ENCODE measurements at regions not wholly inside any gene's neighbourhood (a gene's known extent, or its start where the extent isn't known, plus 50 kb on each side); places are given as distances from the start of the nearest gene placed in this dataset.

DNA sequence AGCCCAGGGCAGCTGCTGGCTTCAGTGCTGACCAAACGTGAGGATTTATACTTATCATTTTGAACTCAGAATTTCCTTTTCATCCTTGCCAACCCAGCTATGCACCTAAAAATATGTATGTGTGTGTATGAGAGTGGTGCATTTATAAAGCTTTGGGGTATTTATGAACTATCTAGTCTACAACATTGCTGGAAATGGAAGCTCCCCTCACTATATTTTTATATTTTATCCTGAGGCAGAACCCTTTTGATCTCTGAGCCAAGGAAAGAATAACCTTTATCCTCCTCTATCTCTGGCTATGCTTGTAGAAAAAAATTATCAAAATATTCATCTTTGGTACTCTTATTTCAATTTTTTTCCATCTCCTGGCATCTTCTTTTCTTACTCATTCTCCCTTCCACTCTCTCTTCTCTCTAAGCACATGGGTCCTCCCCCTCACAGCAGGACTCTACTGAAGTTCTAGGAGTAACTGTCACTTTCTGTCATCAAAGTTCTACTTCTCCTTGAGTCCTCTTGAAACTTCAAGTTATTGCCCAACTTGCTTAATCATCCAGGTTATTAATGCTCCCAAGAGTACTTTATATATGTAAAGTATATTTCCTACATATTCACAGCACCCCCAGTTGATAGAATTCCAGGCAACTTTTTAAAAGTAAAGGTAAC lies 190.9 kb downstream of the HINT1 start:
- TF ChIP-seq POLR2A (IDR thresholded peaks at IDR 0.05; ENCODE audit: low read depth, low read length) (no peak), POLR2AphosphoS5 (IDR thresholded peaks at IDR 0.05; ENCODE audit: low read depth, low read length) (no peak), TAF1 (IDR thresholded peaks at IDR 0.05; ENCODE audit: borderline replicate concordance, low read depth, low read length) (no peak)
- FAIRE-seq (no peak), DNase-seq (ENCODE audit: insufficient read length) (no peak)

- DNase-seq (ENCODE audit: insufficient read length) (no peak), FAIRE-seq (no peak)
- TF ChIP-seq POLR2A (IDR thresholded peaks at IDR 0.05; ENCODE audit: low read depth, low read length): no peak
- TF ChIP-seq POLR2AphosphoS5 (IDR thresholded peaks at IDR 0.05; ENCODE audit: low read depth, low read length): no peak
- TF ChIP-seq TAF1 (IDR thresholded peaks at IDR 0.05; ENCODE audit: borderline replicate concordance, low read depth, low read length): no peak
Observed at GRCh38 chr5:130966990-130967525, 198.0 kb downstream of the HINT1 start.

DNA sequence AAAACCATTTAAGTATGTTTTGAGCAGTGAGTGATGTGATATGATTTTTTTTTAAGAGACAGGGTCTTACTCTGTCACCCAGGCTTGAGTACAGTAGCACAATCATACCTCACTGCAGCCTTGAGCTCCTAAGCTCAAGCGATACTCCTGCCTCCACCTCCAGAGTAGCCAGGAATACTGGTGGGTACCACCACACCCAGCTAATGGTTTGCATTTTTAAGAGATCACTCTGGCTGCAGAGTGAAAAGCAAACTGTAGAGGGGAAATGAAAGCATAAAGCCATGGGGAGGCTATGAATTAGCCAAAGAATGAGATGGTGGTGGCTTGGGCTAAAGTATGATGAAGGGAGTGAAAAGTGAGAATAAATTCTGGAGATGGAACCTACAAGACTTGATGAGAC lies 199.1 kb downstream of the HINT1 start:
- DNase-seq (ENCODE audit: insufficient read length): no peak
- FAIRE-seq: no peak
- TF ChIP-seq TAF1 (IDR thresholded peaks at IDR 0.05; ENCODE audit: borderline replicate concordance, low read depth, low read length) (no peak), POLR2A (IDR thresholded peaks at IDR 0.05; ENCODE audit: low read depth, low read length) (no peak), POLR2AphosphoS5 (IDR thresholded peaks at IDR 0.05; ENCODE audit: low read depth, low read length) (no peak)

GRCh38 chr5:130965360-130965759 lies 199.7 kb downstream of the HINT1 start:
- TF ChIP-seq TAF1 (IDR thresholded peaks at IDR 0.05; ENCODE audit: borderline replicate concordance, low read depth, low read length) (no peak), POLR2AphosphoS5 (IDR thresholded peaks at IDR 0.05; ENCODE audit: low read depth, low read length) (no peak), POLR2A (IDR thresholded peaks at IDR 0.05; ENCODE audit: low read depth, low read length) (no peak)
- DNase-seq (ENCODE audit: insufficient read length): no peak
- FAIRE-seq: no peak

- no peak for FAIRE-seq
- TF ChIP-seq POLR2AphosphoS5 (IDR thresholded peaks at IDR 0.05; ENCODE audit: low read depth, low read length): no peak
- TF ChIP-seq POLR2A (IDR thresholded peaks at IDR 0.05; ENCODE audit: low read depth, low read length): no peak
- no peak for TF ChIP-seq TAF1 (IDR thresholded peaks at IDR 0.05; ENCODE audit: borderline replicate concordance, low read depth, low read length)
- no peak for DNase-seq (ENCODE audit: insufficient read length)
Observed at GRCh38 chr5:130964231-130965202, 200.5 kb downstream of the HINT1 start.

DNA sequence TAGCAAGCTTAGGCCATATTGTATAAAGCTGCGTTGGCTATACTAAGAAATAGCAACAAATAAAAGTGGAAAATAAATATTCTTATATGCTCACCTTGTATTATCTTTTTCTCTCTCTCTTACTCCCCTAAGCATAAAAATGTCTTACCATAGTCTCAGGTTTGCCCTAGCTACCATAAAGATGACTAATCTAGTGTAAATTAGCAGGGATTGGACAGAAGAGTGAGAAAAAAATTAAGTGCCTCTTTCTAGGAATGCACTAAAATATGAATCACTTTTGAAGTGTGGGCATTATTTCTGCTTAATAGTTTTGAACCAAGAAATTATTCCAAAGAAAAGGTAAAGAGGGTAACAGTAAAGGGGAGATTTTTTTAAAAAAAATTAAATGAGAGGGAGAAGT lies 201.3 kb downstream of the HINT1 start:
- FAIRE-seq: no peak
- no peak for DNase-seq (ENCODE audit: insufficient read length)
- TF ChIP-seq POLR2AphosphoS5 (IDR thresholded peaks at IDR 0.05; ENCODE audit: low read depth, low read length): no peak
- TF ChIP-seq POLR2A (IDR thresholded peaks at IDR 0.05; ENCODE audit: low read depth, low read length): no peak
- no peak for TF ChIP-seq TAF1 (IDR thresholded peaks at IDR 0.05; ENCODE audit: borderline replicate concordance, low read depth, low read length)

- TF ChIP-seq TAF1 (IDR thresholded peaks at IDR 0.05; ENCODE audit: borderline replicate concordance, low read depth, low read length) (no peak), POLR2AphosphoS5 (IDR thresholded peaks at IDR 0.05; ENCODE audit: low read depth, low read length) (no peak), POLR2A (IDR thresholded peaks at IDR 0.05; ENCODE audit: low read depth, low read length) (no peak)
- DNase-seq (ENCODE audit: insufficient read length) (no peak), FAIRE-seq (no peak)
Observed at GRCh38 chr5:130957151-130957550, 207.9 kb downstream of the HINT1 start.

GRCh38 chr5:130955041-130955440 lies 210.0 kb downstream of the HINT1 start:
- FAIRE-seq (no peak), DNase-seq (ENCODE audit: insufficient read length) (no peak)
- TF ChIP-seq TAF1 (IDR thresholded peaks at IDR 0.05; ENCODE audit: borderline replicate concordance, low read depth, low read length): no peak
- TF ChIP-seq POLR2A (IDR thresholded peaks at IDR 0.05; ENCODE audit: low read depth, low read length): no peak
- TF ChIP-seq POLR2AphosphoS5 (IDR thresholded peaks at IDR 0.05; ENCODE audit: low read depth, low read length): no peak

- TF ChIP-seq POLR2AphosphoS5 (IDR thresholded peaks at IDR 0.05; ENCODE audit: low read depth, low read length): no peak
- TF ChIP-seq POLR2A (IDR thresholded peaks at IDR 0.05; ENCODE audit: low read depth, low read length): no peak
- no peak for TF ChIP-seq TAF1 (IDR thresholded peaks at IDR 0.05; ENCODE audit: borderline replicate concordance, low read depth, low read length)
- DNase-seq (ENCODE audit: insufficient read length) (no peak), FAIRE-seq (no peak)
Observed at GRCh38 chr5:130954336-130954735, 210.7 kb downstream of the HINT1 start.

- FAIRE-seq: no peak
- TF ChIP-seq TAF1 (IDR thresholded peaks at IDR 0.05; ENCODE audit: borderline replicate concordance, low read depth, low read length) (no peak), POLR2A (IDR thresholded peaks at IDR 0.05; ENCODE audit: low read depth, low read length) (no peak), POLR2AphosphoS5 (IDR thresholded peaks at IDR 0.05; ENCODE audit: low read depth, low read length) (no peak)
- no peak for DNase-seq (ENCODE audit: insufficient read length)
Observed at GRCh38 chr5:130939059-130939458, 226.0 kb downstream of the HINT1 start.

- FAIRE-seq (no peak), DNase-seq (ENCODE audit: insufficient read length) (no peak)
- TF ChIP-seq TAF1 (IDR thresholded peaks at IDR 0.05; ENCODE audit: borderline replicate concordance, low read depth, low read length): no peak
- TF ChIP-seq POLR2AphosphoS5 (IDR thresholded peaks at IDR 0.05; ENCODE audit: low read depth, low read length): no peak
- no peak for TF ChIP-seq POLR2A (IDR thresholded peaks at IDR 0.05; ENCODE audit: low read depth, low read length)
Observed at GRCh38 chr5:130937046-130937445, 228.0 kb downstream of the HINT1 start.
